SH-SY5Y (cell line): ENCODE measurements at regions not wholly inside any gene's neighbourhood (a gene's known extent, or its start where the extent isn't known, plus 50 kb on each side); places are given as distances from the start of the nearest gene placed in this dataset.

Experiments
- GATA2 ChIP-seq: IDR thresholded peaks from 2 replicates; pipeline ENCODE4 v1.6.1; 2011; ENCODE audit warnings: mild to moderate bottlenecking, low read depth, low read length
- GATA3 ChIP-seq: IDR thresholded peaks from 2 replicates; pipeline ENCODE4 v1.6.1; 2011; ENCODE audit warnings: low read depth, mild to moderate bottlenecking, low read length, moderate library complexity

- no peak for TF ChIP-seq GATA2
- no peak for TF ChIP-seq GATA3
Observed at GRCh38 chr2:215659650-215660049, 223.8 kb upstream of the FN1 start.
